A172 (cell line): ENCODE measurements at regions not wholly inside any gene's neighbourhood (a gene's known extent, or its start where the extent isn't known, plus 50 kb on each side); places are given as distances from the start of the nearest gene placed in this dataset.

Source experiments
- DNase-seq: peaks from one replicate; pipeline ENCODE4 v3.0.0-alpha.2; 2015; ENCODE audit warnings: low spot score

- no peak for DNase-seq
Measured at GRCh38 chr7:46208635-46209525, 287.8 kb upstream of the IGFBP3 start.

GRCh38 chr7:46207931-46208634 lies 287.0 kb upstream of the IGFBP3 start:
- DNase-seq, result no peak

GRCh38 chr7:46206476-46207060 lies 285.5 kb upstream of the IGFBP3 start:
- no peak for DNase-seq

GRCh38 chr7:46205478-46205877 lies 284.4 kb upstream of the IGFBP3 start:
- peak; percentile 31 for DNase-seq

- DNase-seq, result no peak
Measured at GRCh38 chr7:46203926-46204325, 282.9 kb upstream of the IGFBP3 start.

- no peak for DNase-seq
Measured at GRCh38 chr7:46202379-46202778, 281.3 kb upstream of the IGFBP3 start.

- no peak for DNase-seq
Measured at GRCh38 chr7:46201961-46202360, 280.9 kb upstream of the IGFBP3 start.

GRCh38 chr7:46198701-46199100 lies 277.6 kb upstream of the IGFBP3 start:
- DNase-seq, result no peak

GRCh38 chr7:46197785-46198540 lies 276.9 kb upstream of the IGFBP3 start:
- DNase-seq, result no peak

GRCh38 chr7:46195934-46196333 lies 274.9 kb upstream of the IGFBP3 start:
- no peak for DNase-seq

- no peak for DNase-seq
Measured at GRCh38 chr7:46192271-46192670, 271.2 kb upstream of the IGFBP3 start.

- DNase-seq, result peak; percentile 57
Measured at GRCh38 chr7:46191776-46192175, 270.7 kb upstream of the IGFBP3 start.

- DNase-seq, result no peak
Measured at GRCh38 chr7:46191296-46191695, 270.2 kb upstream of the IGFBP3 start.

- no peak for DNase-seq
Measured at GRCh38 chr7:46189255-46189790, 268.3 kb upstream of the IGFBP3 start.

- DNase-seq, result no peak
Measured at GRCh38 chr7:46186131-46186530, 265.1 kb upstream of the IGFBP3 start.

- DNase-seq, result no peak
Measured at GRCh38 chr7:46179061-46179610, 258.1 kb upstream of the IGFBP3 start.

- peak; percentile 31 for DNase-seq
Measured at GRCh38 chr7:46178661-46179060, 257.6 kb upstream of the IGFBP3 start.

- no peak for DNase-seq
Measured at GRCh38 chr7:46177821-46178220, 256.7 kb upstream of the IGFBP3 start.

- no peak for DNase-seq
Measured at GRCh38 chr7:46175221-46175620, 254.1 kb upstream of the IGFBP3 start.

- no peak for DNase-seq
Measured at GRCh38 chr7:46174196-46174580, 253.1 kb upstream of the IGFBP3 start.

GRCh38 chr7:46173476-46174195 lies 252.6 kb upstream of the IGFBP3 start:
- no peak for DNase-seq
